GM19468 (cell line): ENCODE measurements at regions not wholly inside any gene's neighbourhood (a gene's known extent, or its start where the extent isn't known, plus 50 kb on each side); places are given as distances from the start of the nearest gene placed in this dataset.

Experiments used
- ATAC-seq: cut with Tn5 transposase; IDR thresholded peaks from one replicate; pipeline ENCODE4 v1.9.1; 2021; ENCODE audit warnings: mild to moderate bottlenecking, moderate library complexity, moderate number of reproducible peaks; ENCODE audit not compliant: unreplicated experiment; ENCODE audit errors: extremely low read depth

DNA sequence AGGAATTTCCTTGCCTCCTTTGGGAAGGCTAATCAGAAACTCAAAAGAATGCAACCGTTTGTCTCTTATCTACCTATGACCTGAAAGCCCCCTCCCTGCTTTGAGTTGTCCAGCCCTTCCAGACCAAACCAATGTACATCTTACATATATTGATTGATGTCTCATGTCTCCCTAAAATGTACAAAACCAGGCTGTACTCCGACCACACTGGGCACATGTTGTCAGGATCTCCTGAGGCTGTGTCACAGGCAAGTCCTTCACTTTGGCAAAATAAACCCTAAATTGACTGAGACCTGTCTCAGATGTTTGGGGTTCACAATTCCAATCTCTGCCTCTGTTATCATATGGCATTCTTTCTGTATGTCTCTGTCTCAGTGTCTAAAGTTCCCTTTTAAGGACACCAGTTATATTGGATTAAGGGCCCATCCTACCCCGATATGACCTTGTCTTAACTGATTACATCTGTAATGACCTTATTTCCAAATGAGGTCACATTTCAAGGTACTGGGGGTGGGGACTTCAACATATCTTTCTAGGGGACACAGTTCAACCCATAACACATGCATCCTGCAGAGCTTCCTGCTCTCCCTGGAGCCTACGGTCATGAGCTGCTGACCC, 513.5 kb upstream of the JARID2 start:
- no peak for ATAC-seq

DNA sequence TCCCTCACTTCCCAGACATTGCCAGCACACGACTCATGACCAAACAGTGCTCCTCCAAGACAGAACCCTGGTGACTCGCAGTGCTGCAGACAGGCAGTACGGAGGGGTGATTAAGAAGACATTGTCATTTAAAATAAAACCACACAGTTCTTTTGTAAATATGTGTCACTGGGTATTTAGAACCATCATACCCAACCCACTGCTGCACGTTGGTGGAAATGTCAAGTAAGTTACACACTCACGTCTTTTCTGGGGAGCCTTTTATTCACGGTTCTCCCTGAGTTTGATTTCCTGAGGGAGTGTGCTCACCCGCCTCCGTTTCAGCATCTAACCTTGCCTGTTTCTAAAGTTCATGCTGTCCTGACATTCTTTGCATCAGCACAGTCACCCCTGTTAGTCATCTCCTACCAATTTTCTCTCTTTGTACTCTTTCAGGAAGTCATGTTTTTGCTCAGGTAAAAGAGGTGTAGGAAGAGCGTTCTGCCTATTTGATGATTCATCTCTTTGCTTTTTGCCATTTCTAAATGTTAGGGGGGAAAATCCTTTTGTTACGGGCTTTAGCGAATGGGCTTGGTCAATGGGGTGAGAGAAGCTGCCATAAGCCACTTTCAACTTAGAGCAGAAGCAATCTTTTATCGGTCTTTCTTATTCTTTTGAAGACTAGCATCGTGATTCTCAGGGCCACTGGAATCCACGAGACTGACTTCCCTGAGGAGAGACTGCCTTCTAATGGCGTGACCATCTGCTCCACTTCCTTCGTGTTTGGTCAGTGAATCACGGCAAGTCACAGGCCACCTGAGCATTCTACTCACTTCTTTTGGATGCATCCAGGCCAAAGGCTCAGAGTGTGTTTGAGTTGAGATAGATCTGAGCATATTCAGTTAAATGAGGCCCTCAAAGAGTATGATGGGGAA, 512.8 kb upstream of the JARID2 start:
- no peak for ATAC-seq

DNA sequence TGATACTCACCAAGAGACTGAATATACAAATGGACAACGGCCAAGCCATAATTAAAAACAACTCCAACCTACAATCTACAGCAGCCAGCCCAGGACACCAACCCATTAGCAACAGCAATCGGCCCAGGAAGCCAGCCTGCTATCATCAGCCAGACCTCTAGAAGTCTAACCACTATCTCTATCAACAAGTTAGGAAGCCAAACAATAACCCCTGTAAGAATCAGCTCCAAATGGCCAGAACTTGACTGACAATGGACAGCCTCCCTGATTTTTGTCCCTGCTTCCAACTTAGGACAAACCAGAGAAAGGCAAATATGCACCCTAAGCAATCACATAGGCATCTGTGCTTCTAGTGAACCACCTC, 511.8 kb upstream of the JARID2 start:
- ATAC-seq, result no peak

DNA sequence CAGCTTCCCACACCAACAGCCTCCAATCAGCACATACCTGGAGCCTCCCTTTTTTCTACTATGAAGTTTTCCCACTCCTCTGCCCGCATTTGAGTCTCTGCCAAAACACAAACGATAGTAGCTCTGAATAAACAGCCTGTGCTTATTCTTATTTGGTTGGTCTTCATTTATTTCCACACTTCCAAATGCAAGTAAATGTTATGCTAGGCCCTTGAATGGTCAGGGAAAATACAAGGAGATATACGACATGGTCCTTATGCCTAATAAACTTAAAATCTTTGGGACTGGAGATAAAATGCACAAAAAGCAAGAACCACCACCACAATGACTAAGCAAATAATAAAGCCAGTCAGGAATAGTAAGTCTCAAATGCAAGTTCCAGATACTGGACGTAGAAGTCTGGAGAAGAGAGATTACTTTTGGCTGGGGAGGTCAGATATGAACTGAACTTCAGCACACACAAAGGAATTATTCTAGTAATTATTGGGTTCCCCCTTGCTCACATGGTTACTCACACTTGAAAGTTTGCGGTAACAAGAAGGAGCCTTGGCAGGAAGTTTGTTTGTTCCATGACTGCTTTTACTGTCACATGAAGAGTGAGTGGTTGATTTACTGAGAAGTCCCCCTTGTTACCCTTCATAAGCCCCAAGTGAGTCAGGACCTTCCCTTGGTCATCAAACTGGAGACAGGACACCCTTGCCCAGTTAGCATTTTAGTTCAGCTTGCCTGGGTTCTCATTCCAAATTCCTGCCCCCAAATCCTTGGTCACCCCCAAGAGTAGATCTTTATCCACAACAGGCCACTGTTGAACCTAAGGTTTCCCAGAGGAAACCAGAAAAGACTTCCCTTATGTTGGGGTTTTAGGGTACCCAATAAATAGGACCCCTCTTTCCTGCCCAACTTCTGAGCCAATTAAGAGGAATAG, 511.2 kb upstream of the JARID2 start:
- ATAC-seq, result peak; percentile 84

DNA sequence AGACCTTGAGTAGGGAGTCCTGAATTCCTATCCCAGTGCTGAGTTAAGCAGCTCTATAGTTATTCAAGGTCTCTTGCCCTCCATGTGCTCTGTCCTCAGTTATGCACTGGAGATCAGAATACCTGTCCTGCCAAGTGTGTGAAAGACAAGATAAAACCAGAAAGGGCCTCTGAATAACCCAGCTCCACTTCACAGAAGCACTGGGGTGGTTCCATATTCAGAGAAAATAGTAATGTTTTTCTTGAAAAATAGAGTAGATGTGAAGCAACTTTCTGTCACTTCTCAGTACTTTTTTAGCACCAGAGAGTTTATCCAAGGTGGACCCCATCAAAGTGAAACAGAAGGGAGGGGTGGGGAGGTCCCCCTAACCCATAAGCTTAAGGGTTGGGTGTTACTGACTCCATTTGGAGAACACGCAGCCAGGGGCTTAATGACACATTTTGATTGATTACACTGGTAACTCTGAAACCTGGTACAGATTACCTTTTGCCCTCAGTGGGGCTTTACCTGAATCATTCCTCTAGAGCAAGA, 509.8 kb upstream of the JARID2 start:
- ATAC-seq, result no peak

DNA sequence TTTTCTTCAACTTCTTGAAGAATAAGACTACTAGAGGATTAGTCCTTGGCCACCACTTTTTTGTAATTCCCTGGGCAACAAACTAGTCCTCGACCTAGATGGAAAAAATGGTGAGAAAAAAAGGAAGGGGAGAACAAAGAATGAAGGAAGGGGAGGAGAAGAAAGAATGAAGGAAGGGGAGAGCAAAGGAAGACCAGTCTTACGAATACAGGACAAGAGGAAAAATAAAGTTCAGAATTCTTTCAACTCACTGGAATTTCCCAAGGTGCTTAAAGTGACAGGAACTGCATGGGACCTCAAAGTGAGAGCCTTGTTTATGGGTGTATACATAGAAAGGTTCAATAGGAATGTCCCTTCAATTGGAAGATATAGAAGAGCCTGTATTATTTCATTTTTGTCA, 509.3 kb upstream of the JARID2 start:
- no peak for ATAC-seq

DNA sequence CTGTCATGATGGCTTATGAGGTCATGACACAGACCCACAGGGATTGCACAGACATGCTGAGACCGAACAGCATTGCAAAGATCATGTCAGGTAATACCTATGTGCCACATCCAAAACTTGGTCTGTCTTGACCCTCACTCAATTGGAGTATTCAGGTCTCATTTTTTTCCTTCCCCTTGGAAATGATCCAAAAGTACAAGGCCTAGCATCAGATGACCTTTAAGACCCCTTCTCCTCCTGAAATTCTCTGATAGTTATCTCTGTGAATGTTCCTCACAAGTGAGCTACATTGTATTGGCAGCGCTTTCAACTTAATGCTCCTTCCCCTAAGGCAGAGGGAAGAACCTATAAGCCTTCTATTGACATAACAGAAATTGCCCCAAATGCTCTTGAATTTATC, 507.4 kb upstream of the JARID2 start:
- no peak for ATAC-seq

DNA sequence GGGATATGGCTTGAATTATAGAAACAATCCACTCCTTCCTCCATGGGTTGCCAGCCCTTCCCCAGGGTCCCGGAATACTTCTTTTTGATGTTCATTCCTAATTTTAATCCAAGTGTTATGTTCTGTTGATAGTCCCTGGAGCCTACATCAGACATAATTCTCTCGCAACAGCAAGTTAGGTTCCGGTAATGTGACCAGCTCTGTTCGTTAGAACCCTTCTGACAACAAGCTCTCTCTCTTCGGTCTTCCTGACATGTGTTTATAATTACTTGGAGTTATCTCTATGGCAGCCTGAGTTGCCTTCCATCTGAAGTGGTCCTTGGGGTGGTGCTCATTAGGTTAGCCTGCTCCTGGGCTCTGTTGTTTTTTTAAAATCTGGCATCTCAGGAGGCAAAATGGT, 506.9 kb upstream of the JARID2 start:
- ATAC-seq, result no peak

DNA sequence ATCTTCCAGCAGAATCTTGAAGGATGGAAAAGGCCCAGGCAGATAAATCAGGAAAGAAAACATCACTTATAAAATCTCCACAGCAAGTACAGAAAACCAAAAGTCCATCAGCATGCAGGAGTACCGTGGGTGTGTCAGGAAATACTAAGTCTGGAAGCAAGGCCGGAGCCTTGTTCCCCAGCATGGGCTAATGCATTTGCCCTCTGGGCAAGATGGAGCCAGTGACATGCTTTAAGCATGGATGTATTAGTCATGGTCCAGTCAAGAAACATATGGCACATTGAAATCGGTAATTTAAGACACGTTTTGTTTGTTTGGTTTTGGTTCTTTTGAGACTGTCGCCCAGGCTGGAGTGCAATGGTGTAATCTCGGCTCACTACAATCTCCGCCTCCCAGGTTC, 506.0 kb upstream of the JARID2 start:
- ATAC-seq, result no peak

DNA sequence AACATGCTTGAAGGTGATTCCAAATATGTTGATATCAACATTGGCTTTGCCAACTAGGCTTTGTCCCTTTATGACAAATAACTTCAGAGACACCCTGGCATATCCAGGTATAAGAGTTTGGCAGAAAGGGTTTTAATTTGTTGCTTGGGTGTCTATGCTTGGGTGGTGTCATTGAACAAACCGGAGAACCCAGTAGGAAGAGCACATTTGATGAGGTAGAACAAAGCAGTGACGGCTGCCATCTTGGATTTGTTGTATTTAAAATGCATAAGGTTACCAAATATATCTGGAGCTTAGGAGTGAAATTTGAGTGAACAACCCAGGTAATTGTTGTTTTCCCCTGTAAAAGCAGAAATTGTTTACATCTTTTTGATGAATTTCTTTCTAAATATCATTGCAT, 503.7 kb upstream of the JARID2 start:
- no peak for ATAC-seq

DNA sequence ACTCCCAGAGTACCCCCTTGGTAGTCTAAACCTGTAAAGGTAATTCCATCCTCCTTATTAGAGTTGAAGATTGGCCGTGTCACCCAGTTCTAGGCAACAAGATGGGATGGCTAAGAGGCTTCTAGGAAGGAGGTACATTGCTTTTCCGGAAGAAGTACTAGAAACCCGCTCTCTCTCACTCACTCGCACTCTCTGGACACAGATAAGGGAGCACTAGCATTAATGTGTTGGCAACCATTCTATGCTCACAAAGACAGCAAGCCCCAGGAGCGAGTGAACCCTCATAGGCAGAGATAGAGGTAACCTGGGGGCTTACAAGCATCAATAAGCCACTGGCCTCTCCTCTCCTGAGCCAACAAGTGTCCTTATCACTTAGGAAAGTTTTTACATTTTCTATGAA, 503.2 kb upstream of the JARID2 start:
- ATAC-seq, result no peak

DNA sequence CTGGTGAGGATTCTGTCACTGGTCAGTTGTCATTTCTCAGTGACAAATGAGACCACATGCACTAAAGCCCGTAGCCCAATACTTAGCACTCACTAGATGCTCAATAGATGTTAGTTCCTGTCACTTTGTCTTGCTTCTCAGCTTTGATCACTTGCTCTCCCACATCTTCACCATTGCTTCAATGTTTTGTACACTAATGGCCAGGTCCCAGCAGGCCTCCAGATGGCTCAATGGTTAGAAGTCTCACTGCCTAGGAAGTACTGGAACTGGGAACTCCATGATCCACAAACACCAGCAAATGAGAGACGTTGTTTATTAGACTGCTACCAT, 502.8 kb upstream of the JARID2 start:
- no peak for ATAC-seq

DNA sequence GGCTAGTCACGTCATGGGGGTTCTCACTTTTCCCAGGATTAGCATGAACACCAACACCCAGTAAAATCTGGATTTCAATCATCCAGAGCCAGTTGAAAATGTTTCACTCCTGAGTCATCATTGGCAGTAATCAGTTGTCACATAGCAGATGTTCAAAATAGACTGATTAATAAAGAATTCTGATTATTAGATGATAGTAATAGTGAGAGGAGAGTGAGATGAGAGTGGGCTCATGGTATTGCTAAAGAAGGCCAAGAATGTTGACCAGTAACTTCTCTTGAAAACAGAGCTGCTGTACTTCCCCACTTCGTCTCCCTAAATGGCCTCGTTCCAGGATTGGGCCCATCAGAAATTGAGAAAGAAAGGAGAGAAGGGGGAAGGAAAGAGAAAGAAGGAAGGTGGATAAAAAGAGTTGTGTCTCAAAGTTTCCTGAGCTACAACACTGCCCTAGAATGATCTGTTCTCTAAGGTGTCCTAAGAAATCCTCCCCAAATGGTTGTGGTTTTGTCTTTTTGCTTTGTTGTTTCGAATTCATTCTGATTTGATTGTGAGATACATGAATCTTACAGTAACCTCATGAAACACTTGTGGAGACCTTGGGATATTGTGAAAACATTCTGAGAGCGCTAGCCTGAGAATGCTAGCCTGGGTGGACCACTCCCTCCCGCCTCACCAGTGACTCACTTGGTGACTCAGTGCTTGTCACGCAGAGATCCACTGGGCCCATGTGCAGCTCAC, 502.2 kb upstream of the JARID2 start:
- no peak for ATAC-seq

DNA sequence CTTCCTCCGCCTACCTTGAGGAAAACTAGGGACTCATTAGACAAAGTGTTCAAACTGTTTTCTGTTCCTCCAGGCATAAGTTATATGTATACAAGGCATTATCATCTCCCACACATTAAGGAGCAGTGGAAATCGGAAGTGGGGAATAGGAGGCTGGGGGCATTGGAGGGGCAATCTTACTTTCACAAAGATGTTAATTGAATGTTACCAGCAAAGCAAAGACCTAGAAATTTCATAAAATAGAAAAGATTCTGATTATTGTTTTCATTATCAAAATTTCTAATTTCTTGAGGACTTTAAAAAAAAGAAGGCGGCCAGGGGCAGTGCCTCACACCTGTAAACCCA, 501.7 kb upstream of the JARID2 start:
- no peak for ATAC-seq

DNA sequence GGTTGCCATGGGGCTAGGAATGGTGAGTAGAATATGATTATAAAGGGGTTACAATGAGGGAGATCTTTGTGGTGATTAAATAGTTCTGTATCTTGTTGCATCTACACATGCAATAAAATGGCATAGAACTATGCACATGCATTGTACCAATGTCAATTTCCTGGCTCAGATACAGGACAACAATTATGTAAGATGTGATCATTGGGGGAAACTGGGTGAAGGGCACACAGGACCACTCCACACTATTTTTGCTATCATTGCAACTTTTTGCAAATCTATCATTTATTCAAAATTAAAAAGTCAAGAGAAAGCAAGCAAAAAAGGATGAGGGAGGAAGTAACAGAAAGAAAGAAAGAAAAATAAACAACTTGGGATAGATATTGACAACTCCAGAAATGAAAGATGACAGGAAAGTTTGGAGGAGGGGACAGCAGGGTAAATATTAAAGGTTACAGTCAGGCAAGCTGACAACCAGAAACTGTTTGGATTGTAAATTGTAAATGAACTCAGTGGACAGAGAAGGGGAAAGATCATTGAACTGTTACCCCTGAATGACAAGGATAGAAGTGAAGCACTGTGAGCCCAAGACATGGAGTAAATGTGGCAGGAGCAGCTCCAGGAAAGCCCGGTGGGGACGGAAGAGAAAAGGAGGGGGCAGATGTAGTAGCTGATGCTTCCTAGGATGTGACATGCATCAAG, 499.6 kb upstream of the JARID2 start:
- ATAC-seq, result no peak

DNA sequence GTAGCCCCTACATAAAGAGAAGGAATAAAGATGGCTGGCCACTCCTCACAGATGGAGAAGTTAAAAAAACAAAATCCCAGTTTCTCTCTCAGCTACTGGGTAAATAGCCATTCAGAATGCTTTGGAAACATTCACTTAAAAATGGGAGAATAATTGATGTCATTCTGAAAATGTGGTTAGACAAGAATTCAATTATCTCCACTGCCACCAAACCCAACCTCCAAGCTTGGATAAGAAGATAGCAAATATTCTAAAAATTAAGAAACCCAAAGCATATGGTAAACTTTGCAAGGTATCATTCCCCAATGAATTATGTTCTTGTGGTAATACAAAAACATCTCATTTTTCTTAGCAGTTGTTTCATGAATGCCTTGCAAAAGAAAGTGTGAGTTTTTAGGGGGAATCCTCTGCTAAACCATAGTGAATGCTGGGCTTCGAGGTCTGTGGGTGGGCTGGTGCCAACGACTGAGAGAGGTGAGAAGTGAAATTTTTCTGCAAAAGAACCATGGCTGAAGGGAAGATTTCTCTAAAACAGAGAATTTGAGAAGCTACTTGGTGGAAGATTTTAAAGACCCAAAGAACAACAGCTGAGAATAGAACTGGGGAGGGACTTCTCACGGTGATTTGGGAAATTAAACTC, 497.9 kb upstream of the JARID2 start:
- no peak for ATAC-seq

DNA sequence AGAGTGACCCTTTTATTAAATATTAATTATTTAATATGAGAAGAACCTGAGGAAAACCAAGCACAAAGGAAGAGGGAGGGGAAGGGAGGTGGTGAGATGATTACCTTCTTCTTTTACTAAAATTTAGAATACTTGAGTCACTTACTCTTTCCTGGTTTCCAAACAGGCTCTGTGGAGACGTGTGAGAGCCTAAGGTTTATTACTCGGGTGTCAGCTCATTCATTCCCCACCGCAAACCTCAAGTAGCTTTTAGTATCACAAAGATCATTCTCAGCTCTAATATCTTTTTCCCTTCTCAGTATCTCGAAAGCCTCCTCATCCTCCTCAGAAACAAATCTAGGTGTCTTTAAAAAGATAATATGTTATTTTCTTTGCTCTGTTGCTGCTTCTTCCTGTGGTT, 497.2 kb upstream of the JARID2 start:
- no peak for ATAC-seq

DNA sequence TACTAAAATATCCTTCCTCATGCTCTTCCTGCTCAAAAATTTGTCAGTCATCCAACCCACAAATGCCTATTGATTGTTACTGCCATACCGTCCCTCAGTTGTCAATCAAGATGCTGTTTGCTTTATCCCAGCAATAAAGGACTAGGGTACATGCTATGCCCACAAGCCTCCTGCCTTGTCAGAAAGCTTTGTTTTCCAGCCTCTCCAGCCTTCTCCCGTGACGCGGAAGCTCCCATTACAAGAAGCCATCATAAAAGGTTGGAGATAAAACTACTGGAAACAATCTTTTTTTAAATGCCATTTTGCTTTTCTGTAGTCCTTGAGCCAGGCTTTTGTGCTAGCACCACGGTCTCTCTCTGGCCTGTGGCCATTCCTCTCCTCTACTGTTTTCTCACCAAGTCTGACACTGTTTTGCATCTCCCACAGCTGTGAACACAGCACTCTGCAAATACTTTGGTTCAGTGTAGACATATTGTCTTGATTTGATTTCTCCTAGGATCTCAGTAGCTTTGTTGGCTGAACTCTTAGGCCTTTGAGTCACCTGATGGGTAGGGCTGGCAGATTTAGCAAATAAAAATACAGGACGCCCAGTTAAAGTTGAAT, 495.7 kb upstream of the JARID2 start:
- ATAC-seq, result no peak
